Lower leg skin (tissue), 3 donors: ENCODE measurements at regions not wholly inside any gene's neighbourhood (a gene's known extent, or its start where the extent isn't known, plus 50 kb on each side); places are given as distances from the start of the nearest gene placed in this dataset.

ENCODE experiments used
- POLR2A ChIP-seq, 2 donors: fragments of 450-650 bp; IDR thresholded peaks; one replicate each; pipeline ENCODE4 v1.6.1; 2016 to 2017; ENCODE audit warnings: antibody characterized with exemption in 2 of 2, mild to moderate bottlenecking in 1 of 2, moderate library complexity in 1 of 2
- TF ChIP-seq, protein P1 (sequence below), 3 donors: fragments of 450-650 bp; IDR thresholded peaks; one replicate each; pipeline ENCODE4 v1.5.1; 2016; ENCODE audit warnings: antibody characterized with exemption in 3 of 3, mild to moderate bottlenecking in 3 of 3, moderate library complexity in 2 of 3

- TF ChIP-seq, protein P1, sequence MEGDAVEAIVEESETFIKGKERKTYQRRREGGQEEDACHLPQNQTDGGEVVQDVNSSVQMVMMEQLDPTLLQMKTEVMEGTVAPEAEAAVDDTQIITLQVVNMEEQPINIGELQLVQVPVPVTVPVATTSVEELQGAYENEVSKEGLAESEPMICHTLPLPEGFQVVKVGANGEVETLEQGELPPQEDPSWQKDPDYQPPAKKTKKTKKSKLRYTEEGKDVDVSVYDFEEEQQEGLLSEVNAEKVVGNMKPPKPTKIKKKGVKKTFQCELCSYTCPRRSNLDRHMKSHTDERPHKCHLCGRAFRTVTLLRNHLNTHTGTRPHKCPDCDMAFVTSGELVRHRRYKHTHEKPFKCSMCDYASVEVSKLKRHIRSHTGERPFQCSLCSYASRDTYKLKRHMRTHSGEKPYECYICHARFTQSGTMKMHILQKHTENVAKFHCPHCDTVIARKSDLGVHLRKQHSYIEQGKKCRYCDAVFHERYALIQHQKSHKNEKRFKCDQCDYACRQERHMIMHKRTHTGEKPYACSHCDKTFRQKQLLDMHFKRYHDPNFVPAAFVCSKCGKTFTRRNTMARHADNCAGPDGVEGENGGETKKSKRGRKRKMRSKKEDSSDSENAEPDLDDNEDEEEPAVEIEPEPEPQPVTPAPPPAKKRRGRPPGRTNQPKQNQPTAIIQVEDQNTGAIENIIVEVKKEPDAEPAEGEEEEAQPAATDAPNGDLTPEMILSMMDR (IDR thresholded peaks at IDR 0.05): no peak
- no peak for TF ChIP-seq POLR2A (IDR thresholded peaks at IDR 0.05)
These were observed 121.9 kb downstream of the NSUN3 start for GRCh38 chr3:94184781-94185180.
